GM12874 (cell line): ENCODE measurements at regions not wholly inside any gene's neighbourhood (a gene's known extent, or its start where the extent isn't known, plus 50 kb on each side); places are given as distances from the start of the nearest gene placed in this dataset.

Experiments used
- CTCF ChIP-seq: IDR thresholded peaks from 2 replicates; pipeline ENCODE4 v1.5.1; 2011; ENCODE audit warnings: low read depth, mild to moderate bottlenecking, control low read depth, low read length, moderate library complexity; ENCODE audit not compliant: insufficient read depth

- TF ChIP-seq CTCF: no peak
Measured at GRCh38 chr6:22952097-22952496, 382.7 kb downstream of the HDGFL1 start.

GRCh38 chr6:22954749-22955385 is 385.5 kb downstream of the HDGFL1 start:
- TF ChIP-seq CTCF: no peak

GRCh38 chr6:22956029-22956681 is 386.8 kb downstream of the HDGFL1 start:
- no peak for TF ChIP-seq CTCF

- no peak for TF ChIP-seq CTCF
Measured at GRCh38 chr6:22958677-22959076, 389.3 kb downstream of the HDGFL1 start.

GRCh38 chr6:22959571-22959970 is 390.2 kb downstream of the HDGFL1 start:
- no peak for TF ChIP-seq CTCF

- TF ChIP-seq CTCF: no peak
Measured at GRCh38 chr6:22964334-22964733, 395.0 kb downstream of the HDGFL1 start.

GRCh38 chr6:22965889-22966288 is 396.5 kb downstream of the HDGFL1 start:
- TF ChIP-seq CTCF: no peak
